C4-2B (cell line): ENCODE measurements at regions not wholly inside any gene's neighbourhood (a gene's known extent, or its start where the extent isn't known, plus 50 kb on each side); places are given as distances from the start of the nearest gene placed in this dataset.

Experiments used
- CTCF ChIP-seq: fragments of 450-650 bp; conservative IDR thresholded peaks from 2 replicates; pipeline ENCODE4 v1.5.1; 2017; ENCODE audit warnings: mild to moderate bottlenecking
- ZFX ChIP-seq: fragments of 450-650 bp; IDR thresholded peaks from 2 replicates; pipeline ENCODE4 v1.6.1; 2017

- no peak for TF ChIP-seq ZFX
- no peak for TF ChIP-seq CTCF
These were observed 651.6 kb downstream of the PLPP3 start for GRCh38 chr1:55927702-55928290.
